ENCODE measurements at regions not wholly inside any gene's neighbourhood (a gene's known extent, or its start where the extent isn't known, plus 50 kb on each side); places are given as distances from the start of the nearest gene placed in this dataset.

- Histone ChIP-seq H3K27me3 (no peaks in the 10 kb centered on the region), H3K36me3 (no peaks in the 10 kb centered on the region), H3K4me3 (no peak overlapping the region), H3K9me3 (no peaks in the 10 kb centered on the region), H3K27ac (no peak overlapping the region), H3K4me1 (no peaks in the 10 kb centered on the region)
- intact Hi-C loops (cut with DNase I; ENCODE audit: low total_unique reads), result no loop called here
- TF ChIP-seq CTCF (IDR thresholded peaks at IDR 0.05), result no peak
- no peak for DNase-seq
Observed at GRCh38 chr7:110131344-110131743, 959.6 kb upstream of the LRRN3 start.

GRCh38 chr7:110139056-110139455 lies 951.9 kb upstream of the LRRN3 start:
- Histone ChIP-seq H3K4me3 (no peak overlapping the region), H3K27ac (no peak overlapping the region), H3K4me1 (no peaks in the 10 kb centered on the region), H3K36me3 (no peaks in the 10 kb centered on the region), H3K27me3 (no peaks in the 10 kb centered on the region), H3K9me3 (no peaks in the 10 kb centered on the region)
- no peak for DNase-seq
- intact Hi-C loops (cut with DNase I; ENCODE audit: low total_unique reads), result no loop called here
- TF ChIP-seq CTCF (IDR thresholded peaks at IDR 0.05), result no peak

- intact Hi-C loops (cut with DNase I; ENCODE audit: low total_unique reads), result no loop called here
- Histone ChIP-seq H3K36me3 (no peaks in the 10 kb centered on the region), H3K4me1 (no peaks in the 10 kb centered on the region), H3K9me3 (no peaks in the 10 kb centered on the region), H3K27me3 (no peaks in the 10 kb centered on the region), H3K27ac (no peak overlapping the region), H3K4me3 (no peak overlapping the region)
- no peak for DNase-seq
- no peak for TF ChIP-seq CTCF (IDR thresholded peaks at IDR 0.05)
Observed at GRCh38 chr7:110142939-110143526, 947.9 kb upstream of the LRRN3 start.

- Histone ChIP-seq H3K36me3 (no peaks in the 10 kb centered on the region), H3K4me1 (no peaks in the 10 kb centered on the region), H3K27ac (no peak overlapping the region), H3K27me3 (no peaks in the 10 kb centered on the region), H3K4me3 (no peak overlapping the region), H3K9me3 (no peaks in the 10 kb centered on the region)
- no peak for DNase-seq
- no peak for TF ChIP-seq CTCF (IDR thresholded peaks at IDR 0.05)
- intact Hi-C loops (cut with DNase I; ENCODE audit: low total_unique reads), result no loop called here
Observed at GRCh38 chr7:110144599-110144998, 946.3 kb upstream of the LRRN3 start.

- no peak overlapping the region for H3K27ac ChIP-seq
- H3K36me3 ChIP-seq, result no peaks in the 10 kb centered on the region
- no peak overlapping the region for H3K4me3 ChIP-seq
- no peaks in the 10 kb centered on the region for H3K9me3 ChIP-seq
- no peak for TF ChIP-seq CTCF (IDR thresholded peaks at IDR 0.05)
- H3K4me1 ChIP-seq, result no peaks in the 10 kb centered on the region
- no peaks in the 10 kb centered on the region for H3K27me3 ChIP-seq
- intact Hi-C loops (cut with DNase I; ENCODE audit: low total_unique reads), result no loop called here
- DNase-seq, result no peak
Observed at GRCh38 chr7:110148054-110148453, 942.9 kb upstream of the LRRN3 start.

GRCh38 chr7:110153222-110153621 lies 937.7 kb upstream of the LRRN3 start:
- H3K36me3 ChIP-seq, result no peaks in the 10 kb centered on the region
- no peak for DNase-seq
- no peak overlapping the region for H3K4me3 ChIP-seq
- H3K27ac ChIP-seq, result no peak overlapping the region
- intact Hi-C loops (cut with DNase I; ENCODE audit: low total_unique reads), result no loop called here
- no peaks in the 10 kb centered on the region for H3K27me3 ChIP-seq
- no peaks in the 10 kb centered on the region for H3K4me1 ChIP-seq
- no peak for TF ChIP-seq CTCF (IDR thresholded peaks at IDR 0.05)
- H3K9me3 ChIP-seq, result no peaks in the 10 kb centered on the region

All from tibial artery (tissue), 4 donors.